Neural crest cell (in vitro differentiated cells): ENCODE measurements at regions not wholly inside any gene's neighbourhood (a gene's known extent, or its start where the extent isn't known, plus 50 kb on each side); places are given as distances from the start of the nearest gene placed in this dataset.
A peak's percentile ranks its signal among the peaks of the same experiment; 100 is the strongest.

Experiments used
- DNase-seq: peaks from one replicate; pipeline ENCODE4 v3.0.0; 2021; ENCODE audit warnings: low read depth, mixed read lengths, low spot score
- H3K27ac Mint-ChIP-seq: one replicate; pipeline ENCODE4 v1.8.0; 2021; ENCODE audit warnings: mild to moderate bottlenecking, mixed read lengths; ENCODE audit not compliant: unreplicated experiment
- H3K27me3 Mint-ChIP-seq: 2 replicates; pipeline ENCODE4 v1.8.0; 2021; ENCODE audit warnings: low read depth, mild to moderate bottlenecking, mixed read lengths
- H3K36me3 Mint-ChIP-seq: 2 replicates; pipeline ENCODE4 v1.8.0; 2021; ENCODE audit warnings: low read depth, mild to moderate bottlenecking, mixed read lengths
- H3K4me1 Mint-ChIP-seq: 2 replicates; pipeline ENCODE4 v1.8.0; 2021; ENCODE audit warnings: mixed read lengths
- H3K4me3 Mint-ChIP-seq: one replicate; pipeline ENCODE4 v1.8.0; 2021; ENCODE audit warnings: mild to moderate bottlenecking, mixed read lengths
- H3K9me3 Mint-ChIP-seq: 2 replicates; pipeline ENCODE4 v1.8.0; 2021; ENCODE audit warnings: mixed read lengths
- CTCF ChIP-seq: fragments of 200-600 bp; sonication (generic); conservative IDR thresholded peaks from 2 replicates; pipeline ENCODE4 v1.5.0; 2021; ENCODE audit warnings: antibody characterized with exemption, mild to moderate bottlenecking

GRCh38 chr21:31599013-31599412 is 60.5 kb upstream of the SOD1 start:
- no peak for DNase-seq
- no peaks in the 10 kb centered on the region for H3K36me3 Mint-ChIP-seq
- H3K4me3 Mint-ChIP-seq, result no peak overlapping the region

GRCh38 chr21:31597683-31598082 is 61.8 kb upstream of the SOD1 start:
- no peaks in the 10 kb centered on the region for H3K36me3 Mint-ChIP-seq
- no peaks in the 10 kb centered on the region for H3K9me3 Mint-ChIP-seq
- H3K4me1 Mint-ChIP-seq, result peaks cover 12% of the 10 kb centered on the region
- no peak overlapping the region for H3K4me3 Mint-ChIP-seq
- TF ChIP-seq CTCF, result no peak
- no peak overlapping the region for H3K27ac Mint-ChIP-seq
- DNase-seq, result no peak
- H3K27me3 Mint-ChIP-seq, result no peaks in the 10 kb centered on the region

More at GRCh38 chr21:31599013-31599412, 60.5 kb upstream of the SOD1 start:
- no peak for TF ChIP-seq CTCF
- Mint-ChIP-seq H3K4me1 (peaks cover 12% of the 10 kb centered on the region), H3K9me3 (no peaks in the 10 kb centered on the region), H3K27ac (no peak overlapping the region), H3K27me3 (no peaks in the 10 kb centered on the region)

- no peak overlapping the region for H3K27ac Mint-ChIP-seq
- no peaks in the 10 kb centered on the region for H3K9me3 Mint-ChIP-seq
- no peaks in the 10 kb centered on the region for H3K27me3 Mint-ChIP-seq
- no peaks in the 10 kb centered on the region for H3K36me3 Mint-ChIP-seq
- peaks cover 22% of the 10 kb centered on the region for H3K4me1 Mint-ChIP-seq
- no peak for TF ChIP-seq CTCF
- no peak overlapping the region for H3K4me3 Mint-ChIP-seq
- DNase-seq, result no peak
Observed at GRCh38 chr21:31596055-31596454, 63.4 kb upstream of the SOD1 start.

- H3K27ac Mint-ChIP-seq, result peak overlapping the region; percentile 1
- DNase-seq, result no peak
- H3K4me3 Mint-ChIP-seq, result no peak overlapping the region
- no peak for TF ChIP-seq CTCF
- H3K27me3 Mint-ChIP-seq, result no peaks in the 10 kb centered on the region
- H3K4me1 Mint-ChIP-seq, result peaks cover 22% of the 10 kb centered on the region
- no peaks in the 10 kb centered on the region for H3K36me3 Mint-ChIP-seq
- no peaks in the 10 kb centered on the region for H3K9me3 Mint-ChIP-seq
Observed at GRCh38 chr21:31594726-31595125, 64.8 kb upstream of the SOD1 start.

- Mint-ChIP-seq H3K27me3 (no peaks in the 10 kb centered on the region), H3K4me3 (no peak overlapping the region), H3K4me1 (peaks cover 22% of the 10 kb centered on the region), H3K9me3 (no peaks in the 10 kb centered on the region), H3K36me3 (no peaks in the 10 kb centered on the region), H3K27ac (no peak overlapping the region)
- no peak for TF ChIP-seq CTCF
- no peak for DNase-seq
Observed at GRCh38 chr21:31594279-31594678, 65.2 kb upstream of the SOD1 start.
